ENCODE measurements at regions not wholly inside any gene's neighbourhood (a gene's known extent, or its start where the extent isn't known, plus 50 kb on each side); places are given as distances from the start of the nearest gene placed in this dataset.

- no peaks in the 10 kb centered on the region for H3K36me3 Mint-ChIP-seq
- DNase-seq (no peak), ATAC-seq (no peak)
- peaks cover 3% of the 10 kb centered on the region for H3K9me3 Mint-ChIP-seq (ENCODE audit: low read depth)
- no peak overlapping the region for H3K4me3 Mint-ChIP-seq
- CTCF ChIA-PET, result no interaction called here
- H3K27ac Mint-ChIP-seq, result no peak overlapping the region
- no peaks in the 10 kb centered on the region for H3K27me3 Mint-ChIP-seq
- peaks cover 2% of the 10 kb centered on the region for H3K4me1 Mint-ChIP-seq
Measured at GRCh38 chr12:24175929-24176328, 226.5 kb upstream of the SOX5 start.

- H3K36me3 Mint-ChIP-seq, result no peaks in the 10 kb centered on the region
- no peak overlapping the region for H3K27ac Mint-ChIP-seq
- H3K4me3 Mint-ChIP-seq, result no peak overlapping the region
- no peaks in the 10 kb centered on the region for H3K27me3 Mint-ChIP-seq
- H3K4me1 Mint-ChIP-seq, result peaks cover 2% of the 10 kb centered on the region
- peaks cover 4% of the 10 kb centered on the region for H3K9me3 Mint-ChIP-seq (ENCODE audit: low read depth)
- CTCF ChIA-PET, result no interaction called here
- DNase-seq (no peak), ATAC-seq (no peak)
Measured at GRCh38 chr12:24175284-24175683, 225.8 kb upstream of the SOX5 start.

GRCh38 chr12:24173067-24173466 lies 223.6 kb upstream of the SOX5 start:
- Mint-ChIP-seq H3K36me3 (no peaks in the 10 kb centered on the region), H3K9me3 (ENCODE audit: low read depth) (peaks cover 4% of the 10 kb centered on the region), H3K4me1 (peaks cover 2% of the 10 kb centered on the region), H3K27ac (no peak overlapping the region), H3K27me3 (no peaks in the 10 kb centered on the region), H3K4me3 (no peak overlapping the region)
- ATAC-seq (no peak), DNase-seq (no peak)
- CTCF ChIA-PET, result no interaction called here

GRCh38 chr12:24172773-24173066 lies 223.2 kb upstream of the SOX5 start:
- Mint-ChIP-seq H3K4me1 (peaks cover 2% of the 10 kb centered on the region), H3K27me3 (no peaks in the 10 kb centered on the region), H3K9me3 (ENCODE audit: low read depth) (peaks cover 4% of the 10 kb centered on the region), H3K4me3 (no peak overlapping the region), H3K27ac (no peak overlapping the region), H3K36me3 (no peaks in the 10 kb centered on the region)
- DNase-seq, result no peak
- no peak for ATAC-seq
- CTCF ChIA-PET, result no interaction called here

- no peaks in the 10 kb centered on the region for H3K27me3 Mint-ChIP-seq
- no peak overlapping the region for H3K27ac Mint-ChIP-seq
- H3K4me3 Mint-ChIP-seq, result no peak overlapping the region
- DNase-seq (no peak), ATAC-seq (no peak)
- H3K4me1 Mint-ChIP-seq, result peaks cover 2% of the 10 kb centered on the region
- H3K9me3 Mint-ChIP-seq (ENCODE audit: low read depth), result peaks cover 4% of the 10 kb centered on the region
- CTCF ChIA-PET, result no interaction called here
- no peaks in the 10 kb centered on the region for H3K36me3 Mint-ChIP-seq
Measured at GRCh38 chr12:24172031-24172772, 222.7 kb upstream of the SOX5 start.

- DNase-seq (no peak), ATAC-seq (no peak)
- H3K36me3 Mint-ChIP-seq, result no peaks in the 10 kb centered on the region
- H3K27ac Mint-ChIP-seq, result no peak overlapping the region
- H3K4me1 Mint-ChIP-seq, result no peaks in the 10 kb centered on the region
- H3K4me3 Mint-ChIP-seq, result no peak overlapping the region
- no peaks in the 10 kb centered on the region for H3K27me3 Mint-ChIP-seq
- CTCF ChIA-PET, result no interaction called here
- no peaks in the 10 kb centered on the region for H3K9me3 Mint-ChIP-seq (ENCODE audit: low read depth)
Measured at GRCh38 chr12:24155042-24155441, 205.6 kb upstream of the SOX5 start.

DNA sequence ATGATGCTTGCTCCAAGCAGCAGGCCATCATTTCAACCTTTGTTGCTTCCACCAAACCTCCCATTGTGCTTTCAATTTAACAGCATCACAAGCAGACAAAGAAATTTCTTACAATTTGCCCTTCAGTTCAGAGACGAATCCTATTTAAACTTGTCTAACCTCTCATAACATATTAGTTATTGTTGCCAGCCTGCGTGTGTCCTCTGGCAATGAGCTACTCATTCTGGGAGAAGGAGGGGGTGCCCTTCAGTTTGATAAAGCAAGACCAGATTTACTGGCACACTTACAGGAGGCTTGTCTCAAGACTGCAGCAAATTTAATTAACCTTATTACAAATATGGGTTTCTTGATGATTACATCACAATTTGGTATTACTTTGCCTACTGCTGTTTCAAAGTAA lies 203.6 kb upstream of the SOX5 start:
- no peaks in the 10 kb centered on the region for H3K4me1 Mint-ChIP-seq
- no peaks in the 10 kb centered on the region for H3K9me3 Mint-ChIP-seq (ENCODE audit: low read depth)
- H3K27me3 Mint-ChIP-seq, result no peaks in the 10 kb centered on the region
- no peak for ATAC-seq
- CTCF ChIA-PET, result no interaction called here
- no peak for DNase-seq
- H3K36me3 Mint-ChIP-seq, result no peaks in the 10 kb centered on the region
- H3K27ac Mint-ChIP-seq, result no peak overlapping the region
- no peak overlapping the region for H3K4me3 Mint-ChIP-seq

- Mint-ChIP-seq H3K36me3 (no peaks in the 10 kb centered on the region), H3K27ac (no peak overlapping the region), H3K27me3 (no peaks in the 10 kb centered on the region), H3K9me3 (ENCODE audit: low read depth) (no peaks in the 10 kb centered on the region), H3K4me1 (no peaks in the 10 kb centered on the region), H3K4me3 (no peak overlapping the region)
- CTCF ChIA-PET, result no interaction called here
- DNase-seq, result no peak
- ATAC-seq, result no peak
Measured at GRCh38 chr12:24152270-24152669, 202.8 kb upstream of the SOX5 start.

DNA sequence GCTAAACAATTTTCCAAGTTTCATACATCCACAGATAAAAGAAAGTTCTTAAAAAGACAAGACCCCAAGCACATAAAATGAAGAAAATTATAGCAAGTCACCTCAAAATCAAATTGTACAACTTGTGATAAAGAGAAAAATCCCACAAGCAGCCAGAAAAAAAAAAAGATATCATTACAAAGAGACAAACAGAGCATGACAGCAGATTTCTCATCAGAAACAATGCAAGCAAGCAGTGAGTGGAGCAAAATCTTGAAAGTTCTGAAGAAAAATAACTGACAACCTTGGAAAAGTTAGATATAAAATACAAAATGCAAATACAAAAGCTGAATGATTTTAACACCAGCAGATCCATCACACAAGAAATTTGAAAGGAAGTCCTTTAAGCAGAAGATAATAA lies 194.5 kb upstream of the SOX5 start:
- ATAC-seq, result no peak
- H3K9me3 Mint-ChIP-seq (ENCODE audit: low read depth), result no peaks in the 10 kb centered on the region
- H3K4me1 Mint-ChIP-seq, result no peaks in the 10 kb centered on the region
- no peaks in the 10 kb centered on the region for H3K36me3 Mint-ChIP-seq
- no peaks in the 10 kb centered on the region for H3K27me3 Mint-ChIP-seq
- DNase-seq, result no peak
- CTCF ChIA-PET, result no interaction called here
- no peak overlapping the region for H3K27ac Mint-ChIP-seq
- no peak overlapping the region for H3K4me3 Mint-ChIP-seq

- Mint-ChIP-seq H3K27me3 (no peaks in the 10 kb centered on the region), H3K9me3 (ENCODE audit: low read depth) (no peaks in the 10 kb centered on the region), H3K4me1 (no peaks in the 10 kb centered on the region), H3K4me3 (no peak overlapping the region), H3K36me3 (no peaks in the 10 kb centered on the region), H3K27ac (no peak overlapping the region)
- CTCF ChIA-PET, result no interaction called here
- DNase-seq (no peak), ATAC-seq (no peak)
Measured at GRCh38 chr12:24139035-24139434, 189.6 kb upstream of the SOX5 start.

- Mint-ChIP-seq H3K9me3 (ENCODE audit: low read depth) (no peaks in the 10 kb centered on the region), H3K27ac (no peak overlapping the region), H3K4me3 (no peak overlapping the region), H3K36me3 (no peaks in the 10 kb centered on the region), H3K4me1 (no peaks in the 10 kb centered on the region), H3K27me3 (no peaks in the 10 kb centered on the region)
- CTCF ChIA-PET, result no interaction called here
- ATAC-seq (no peak), DNase-seq (no peak)
Measured at GRCh38 chr12:24138041-24138440, 188.6 kb upstream of the SOX5 start.

DNA sequence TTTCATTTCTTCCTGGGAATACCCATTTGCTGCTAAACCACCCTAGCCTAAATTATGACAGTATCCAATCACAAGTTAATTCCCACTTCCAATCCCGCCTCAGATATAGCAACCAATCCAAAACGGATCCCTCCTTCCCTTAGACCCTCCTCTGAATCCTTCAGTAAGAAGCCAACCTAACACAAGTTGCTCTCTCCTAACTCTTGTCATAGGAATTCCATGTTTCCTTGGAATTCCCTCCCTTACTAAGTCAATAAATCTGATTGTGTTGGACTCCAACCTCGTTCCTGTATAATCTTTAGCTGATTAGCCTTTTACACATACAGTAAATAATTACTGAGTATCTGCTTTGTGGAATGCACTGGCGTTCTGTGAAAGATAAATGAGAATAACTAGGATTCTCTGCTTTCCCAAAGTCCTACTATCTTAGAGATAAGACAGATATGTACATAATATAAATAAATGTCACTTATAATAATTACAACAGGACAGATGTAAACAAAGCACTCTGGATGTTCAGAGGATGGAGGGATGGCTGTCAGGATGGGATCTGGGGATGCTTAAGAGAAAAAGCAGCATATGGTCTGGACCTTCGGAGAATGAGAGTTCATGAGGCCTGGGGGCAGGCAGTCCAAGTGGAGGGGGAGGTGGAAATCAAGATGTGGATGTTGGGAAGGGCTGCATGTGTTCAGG lies 185.8 kb upstream of the SOX5 start:
- Mint-ChIP-seq H3K36me3 (no peaks in the 10 kb centered on the region), H3K4me3 (no peak overlapping the region), H3K27ac (no peak overlapping the region), H3K4me1 (no peaks in the 10 kb centered on the region), H3K9me3 (ENCODE audit: low read depth) (no peaks in the 10 kb centered on the region), H3K27me3 (no peaks in the 10 kb centered on the region)
- CTCF ChIA-PET, result no interaction called here
- no peak for DNase-seq
- no peak for ATAC-seq

DNA sequence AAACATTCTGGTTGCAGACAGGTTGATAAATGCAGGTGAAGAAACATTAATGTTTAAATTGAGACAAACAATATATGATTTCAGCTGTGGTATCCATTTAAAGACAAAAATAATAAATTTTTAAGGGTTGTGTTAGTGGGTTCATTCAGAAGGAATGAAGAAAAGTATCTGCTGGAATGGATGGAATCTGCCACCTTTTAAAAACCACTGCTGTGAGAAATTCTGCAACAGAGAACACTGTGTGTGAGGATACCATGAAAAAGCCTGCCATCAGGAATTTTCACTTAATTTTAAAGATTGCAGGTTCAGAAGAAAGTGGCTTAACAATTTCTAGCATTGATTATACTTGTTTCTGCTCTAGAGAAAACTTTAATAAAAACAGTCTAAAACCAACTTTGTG lies 184.6 kb upstream of the SOX5 start:
- no peaks in the 10 kb centered on the region for H3K36me3 Mint-ChIP-seq
- no peaks in the 10 kb centered on the region for H3K9me3 Mint-ChIP-seq (ENCODE audit: low read depth)
- no peak overlapping the region for H3K27ac Mint-ChIP-seq
- ATAC-seq, result no peak
- no peaks in the 10 kb centered on the region for H3K27me3 Mint-ChIP-seq
- no peaks in the 10 kb centered on the region for H3K4me1 Mint-ChIP-seq
- CTCF ChIA-PET, result no interaction called here
- no peak for DNase-seq
- H3K4me3 Mint-ChIP-seq, result no peak overlapping the region

GRCh38 chr12:24133384-24133783 lies 183.9 kb upstream of the SOX5 start:
- CTCF ChIA-PET, result no interaction called here
- no peak overlapping the region for H3K27ac Mint-ChIP-seq
- no peak for ATAC-seq
- no peaks in the 10 kb centered on the region for H3K9me3 Mint-ChIP-seq (ENCODE audit: low read depth)
- H3K27me3 Mint-ChIP-seq, result no peaks in the 10 kb centered on the region
- H3K4me1 Mint-ChIP-seq, result no peaks in the 10 kb centered on the region
- no peaks in the 10 kb centered on the region for H3K36me3 Mint-ChIP-seq
- no peak overlapping the region for H3K4me3 Mint-ChIP-seq
- DNase-seq, result no peak
